Liver (tissue), 8 donors: ENCODE measurements at regions not wholly inside any gene's neighbourhood (a gene's known extent, or its start where the extent isn't known, plus 50 kb on each side); places are given as distances from the start of the nearest gene placed in this dataset.

ENCODE experiments used
- DNase-seq: peaks from one replicate; pipeline ENCODE4 v3.0.0-alpha.2; 2017; ENCODE audit warnings: low spot score
- H3K27ac ChIP-seq, 2 donors: one replicate each; pipeline ENCODE4 v1.7.0; 2013; ENCODE audit warnings: inconsistent platforms in 2 of 2, low read length in 2 of 2, control low read depth in 1 of 2, low read depth in 1 of 2, mild to moderate bottlenecking in 1 of 2
- H3K27me3 ChIP-seq, 4 donors: one replicate each; pipeline versions ENCODE4 v1.6.1 to v1.7.0; 2013; ENCODE audit warnings: low read length in 3 of 4, inconsistent platforms in 1 of 4, mild to moderate bottlenecking in 1 of 4, moderate library complexity in 1 of 4; ENCODE audit not compliant: control insufficient read depth in 4 of 4, insufficient read depth in 4 of 4
- H3K36me3 ChIP-seq, 4 donors: one replicate each; pipeline versions ENCODE4 v1.6.1 to v1.7.0; 2013; ENCODE audit warnings: low read length in 3 of 4, mild to moderate bottlenecking in 3 of 4, low read depth in 1 of 4, moderate library complexity in 1 of 4; ENCODE audit not compliant: control insufficient read depth in 4 of 4, insufficient read depth in 3 of 4
- H3K4me1 ChIP-seq, 4 donors: one replicate each; pipeline versions ENCODE4 v1.6.1 to v1.7.0; 2013; ENCODE audit warnings: low read length in 3 of 4, mild to moderate bottlenecking in 3 of 4, moderate library complexity in 1 of 4; ENCODE audit not compliant: control insufficient read depth in 4 of 4, insufficient read depth in 4 of 4
- H3K4me3 ChIP-seq, 3 donors: one replicate each; pipeline versions ENCODE4 v1.6.1 to v1.7.0; 2013; ENCODE audit warnings: low read length in 3 of 3, control low read depth in 1 of 3, low read depth in 1 of 3, mild to moderate bottlenecking in 1 of 3
- H3K9ac ChIP-seq, 2 donors: one replicate each; pipeline ENCODE4 v1.7.0; 2013; ENCODE audit warnings: low read length in 2 of 2, mild to moderate bottlenecking in 2 of 2, moderate library complexity in 2 of 2, control low read depth in 1 of 2, low read depth in 1 of 2
- H3K9me3 ChIP-seq, 4 donors: one replicate each; pipeline versions ENCODE4 v1.6.1 to v1.7.0; 2013; ENCODE audit warnings: low read length in 3 of 4; ENCODE audit not compliant: control insufficient read depth in 4 of 4
- ATF3 ChIP-seq: IDR thresholded peaks from 2 replicates; pipeline ENCODE4 v1.6.1; 2016; ENCODE audit warnings: antibody characterized with exemption
- CTCF ChIP-seq: fragments of 150-350 bp; IDR thresholded peaks from 2 replicates; pipeline ENCODE4 v1.5.1; 2017; ENCODE audit warnings: improper control_type of control experiment, low read depth, low read length; ENCODE audit not compliant: missing input control
- FOXA2 ChIP-seq: IDR thresholded peaks from 2 replicates; pipeline ENCODE4 v1.6.1; 2016; ENCODE audit warnings: antibody characterized with exemption
- GABPA ChIP-seq, 2 donors: IDR thresholded peaks in 1 of 2; conservative IDR thresholded peaks in 1 of 2; 2 replicates each; pipeline ENCODE4 v1.6.1; 2016; ENCODE audit warnings: antibody characterized with exemption in 2 of 2, mild to moderate bottlenecking in 1 of 2, moderate library complexity in 1 of 2
- HNF4A ChIP-seq, 2 donors: conservative IDR thresholded peaks; 2 replicates each; pipeline ENCODE4 v1.6.1; 2016; ENCODE audit warnings: antibody characterized with exemption in 2 of 2, mild to moderate bottlenecking in 2 of 2
- JUND ChIP-seq, 2 donors: IDR thresholded peaks; 2 replicates each; pipeline ENCODE4 v1.6.1; 2016; ENCODE audit warnings: antibody characterized with exemption in 2 of 2
- MAX ChIP-seq: IDR thresholded peaks from 2 replicates; pipeline ENCODE4 v1.6.1; 2016; ENCODE audit warnings: antibody characterized with exemption
- NR2F2 ChIP-seq: IDR thresholded peaks from 2 replicates; pipeline ENCODE4 v1.6.1; 2016; ENCODE audit warnings: antibody characterized with exemption
- REST ChIP-seq: IDR thresholded peaks from 2 replicates; pipeline ENCODE4 v1.6.1; 2016; ENCODE audit warnings: antibody characterized with exemption, mild to moderate bottlenecking
- RXRA ChIP-seq, 2 donors: IDR thresholded peaks; 2 replicates each; pipeline ENCODE4 v1.6.1; 2017 to 2018; ENCODE audit warnings: antibody characterized with exemption in 2 of 2, mild to moderate bottlenecking in 1 of 2
- SP1 ChIP-seq: IDR thresholded peaks from 2 replicates; pipeline ENCODE4 v1.6.1; 2018; ENCODE audit warnings: antibody characterized with exemption, mild to moderate bottlenecking
- YY1 ChIP-seq: IDR thresholded peaks from 2 replicates; pipeline ENCODE4 v1.6.1; 2016; ENCODE audit warnings: antibody characterized with exemption, mild to moderate bottlenecking
- ZBTB33 ChIP-seq: IDR thresholded peaks from 2 replicates; pipeline ENCODE4 v1.6.1; 2016; ENCODE audit warnings: antibody characterized with exemption
- WGBS: extraction: QIAGEN DNeasy Blood & Tissue Kit; methylation state at CpG from one replicate; pipeline ENCODE4 v1.1.7; 2013; 5-methylcytosine and 5-hydroxymethylcytosine counted together
- donor health status: healthy.
- donor health status: healthy.
- donor health status: healthy.
- donor health status: healthy.
- donor health status: healthy.

GRCh38 chr1:48077795-48078222, 80.6 kb upstream of the TRABD2B start (continued):
- no peak for TF ChIP-seq ZBTB33
- TF ChIP-seq CTCF: no peak
- no peak for TF ChIP-seq MAX

- H3K27me3 ChIP-seq: no peaks in the 10 kb centered on the region
- no peak overlapping the region for H3K9ac ChIP-seq
- no peak for TF ChIP-seq YY1
- TF ChIP-seq REST: no peak
- no peak for TF ChIP-seq ATF3
- TF ChIP-seq GABPA (IDR thresholded peaks at IDR 0.05 in 1 of 2, conservative IDR thresholded peaks at IDR 0.05 in 1 of 2): no peak
- peaks cover 0 to 6% (median 1%) of the 10 kb centered on the region in 4 donors for H3K4me1 ChIP-seq
- H3K27ac ChIP-seq: no peak overlapping the region
- H3K4me3 ChIP-seq: no peak overlapping the region
- H3K9me3 ChIP-seq: no peaks in the 10 kb centered on the region
- DNase-seq: no peak
- no peaks in the 10 kb centered on the region for H3K36me3 ChIP-seq
Measured at GRCh38 chr1:48076017-48076416, 78.8 kb upstream of the TRABD2B start.

- Histone ChIP-seq H3K9ac (no peak overlapping the region), H3K27me3 (no peaks in the 10 kb centered on the region), H3K36me3 (no peaks in the 10 kb centered on the region), H3K4me1 (peaks cover 0 to 10% (median 1%) of the 10 kb centered on the region in 4 donors), H3K27ac (no peak overlapping the region), H3K9me3 (no peaks in the 10 kb centered on the region), H3K4me3 (no peak overlapping the region)
- whole genome bisulfite sequencing: 90% methylated on average over 12 of the region's 12 CpGs
- DNase-seq: no peak
- TF ChIP-seq RXRA (IDR thresholded peaks at IDR 0.05): no peak
- no peak for TF ChIP-seq YY1
- no peak for TF ChIP-seq GABPA (IDR thresholded peaks at IDR 0.05 in 1 of 2, conservative IDR thresholded peaks at IDR 0.05 in 1 of 2)
- no peak for TF ChIP-seq SP1
- TF ChIP-seq ZBTB33: no peak
- no peak for TF ChIP-seq HNF4A (conservative IDR thresholded peaks at IDR 0.05)
- TF ChIP-seq FOXA2: no peak
- TF ChIP-seq NR2F2: no peak
- TF ChIP-seq JUND (IDR thresholded peaks at IDR 0.05): no peak
- no peak for TF ChIP-seq CTCF
Measured at GRCh38 chr1:48073798-48074530, 76.8 kb upstream of the TRABD2B start.
